ACC112 (cell line): ENCODE measurements at regions not wholly inside any gene's neighbourhood (a gene's known extent, or its start where the extent isn't known, plus 50 kb on each side); places are given as distances from the start of the nearest gene placed in this dataset.
"Not testable (repeated sequence)": the region's sequence is repeated elsewhere in the genome, so short reads cannot be mapped to it uniquely, and the experiment has no call there.

Experiments used
- H2AFZ ChIP-seq: fragments of 200-600 bp; sonication (generic); one replicate; pipeline ENCODE4 v1.6.0; 2017; ENCODE audit warnings: antibody characterized with exemption, low read length; ENCODE audit not compliant: unreplicated experiment
- H3K27ac ChIP-seq: fragments of 200-600 bp; sonication (generic); 2 replicates; pipeline ENCODE4 v1.5.1; 2014; ENCODE audit warnings: low read depth, mild to moderate bottlenecking, antibody characterized with exemption, low read length, moderate library complexity
- H3K27me3 ChIP-seq: fragments of 200-600 bp; sonication (generic); 2 replicates; pipeline ENCODE4 v1.6.1; 2014; ENCODE audit warnings: mild to moderate bottlenecking, antibody characterized with exemption, low read length, moderate library complexity, mixed read lengths; ENCODE audit not compliant: insufficient read depth
- H3K36me3 ChIP-seq: fragments of 200-600 bp; sonication (generic); 2 replicates; pipeline ENCODE4 v1.6.1; 2016; ENCODE audit warnings: mild to moderate bottlenecking, antibody characterized with exemption, low read length, moderate library complexity, mixed read lengths; ENCODE audit not compliant: insufficient read depth
- H3K4me1 ChIP-seq: fragments of 200-600 bp; sonication (generic); one replicate; pipeline ENCODE4 v1.6.1; 2016; ENCODE audit warnings: low read length, mixed read lengths; ENCODE audit not compliant: insufficient read depth, unreplicated experiment, control insufficient read depth
- H3K4me3 ChIP-seq: fragments of 200-600 bp; sonication (generic); 2 replicates; pipeline ENCODE4 v1.5.1; 2014; ENCODE audit warnings: mild to moderate bottlenecking, low read depth, low read length
- H3K79me2 ChIP-seq: fragments of 200-600 bp; sonication (generic); one replicate; pipeline ENCODE4 v1.6.0; 2016; ENCODE audit warnings: low read length; ENCODE audit not compliant: control insufficient read depth, unreplicated experiment, insufficient read depth

DNA sequence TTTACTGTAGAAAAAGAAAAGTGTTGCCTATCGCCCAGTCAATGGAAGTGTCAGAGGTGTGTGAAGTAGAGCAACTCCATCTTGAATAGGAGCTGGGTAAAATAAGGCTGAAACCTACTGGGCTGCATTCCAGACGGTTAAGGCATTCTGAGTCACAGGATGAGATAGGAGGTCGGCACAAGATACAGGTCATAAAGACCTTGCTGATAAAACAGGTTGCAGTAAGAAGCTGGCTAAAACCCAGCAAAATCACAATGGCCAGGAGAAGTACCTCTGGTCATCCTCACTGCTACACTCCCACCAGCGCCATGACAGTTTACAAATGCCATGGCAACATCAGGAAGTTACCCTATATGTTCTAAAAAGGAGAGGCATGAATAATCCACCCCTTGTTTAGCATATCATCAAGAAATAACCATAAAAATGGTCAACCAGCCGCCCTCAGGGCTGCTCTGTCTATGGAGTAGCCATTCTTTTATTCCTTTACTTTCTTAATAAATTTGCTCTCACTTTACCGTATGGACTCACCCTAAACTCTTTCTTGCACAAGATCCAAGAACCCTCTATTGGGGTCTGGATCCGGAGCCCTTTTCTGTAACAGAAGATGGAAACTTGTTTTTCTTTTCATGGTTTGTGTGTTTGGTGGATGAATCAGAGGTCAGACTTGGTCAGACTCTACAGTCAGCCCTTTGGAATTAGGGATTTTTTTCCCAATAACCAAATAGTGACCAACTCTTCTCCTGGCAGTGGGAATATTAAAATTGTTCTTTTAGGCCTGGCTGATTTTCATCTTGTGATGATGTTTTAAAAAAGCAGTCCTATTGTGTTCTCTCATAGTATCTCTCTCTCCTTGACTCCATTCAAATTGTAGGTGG, 252.9 kb upstream of the ACTBL2 start:
- H3K36me3 ChIP-seq, H3K27me3 ChIP-seq, H3K79me2 ChIP-seq: not testable (repeated sequence)
- Histone ChIP-seq H3K27ac (peak overlapping the region; percentile 94), H3K4me3 (peak overlapping the region; percentile 39; the same call in 1 of the 2 replicates), H3K4me1 (peaks cover 41% of the 10 kb centered on the region), H2AFZ (peak overlapping the region; percentile 7)

DNA sequence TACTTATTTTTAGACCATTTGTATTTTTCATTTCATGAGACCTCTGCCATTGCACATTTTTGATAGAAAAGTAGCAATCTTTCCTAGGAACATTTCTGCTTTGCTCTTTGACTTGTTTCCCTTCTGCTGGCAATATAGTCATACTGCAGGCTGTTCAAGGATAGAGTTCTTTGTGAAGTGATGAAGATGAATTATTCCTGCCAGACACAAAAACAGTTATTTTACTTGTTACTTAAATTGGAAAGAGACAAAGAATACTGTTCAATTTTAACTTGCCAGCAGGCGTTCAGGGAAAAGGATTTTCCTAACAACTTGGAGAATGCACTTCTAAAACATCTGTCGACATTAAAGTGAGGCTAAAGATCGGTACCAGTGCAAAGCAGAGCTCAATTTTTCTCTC, 251.7 kb upstream of the ACTBL2 start:
- Histone ChIP-seq H3K36me3 (no peaks in the 10 kb centered on the region), H3K27me3 (no peaks in the 10 kb centered on the region)

DNA sequence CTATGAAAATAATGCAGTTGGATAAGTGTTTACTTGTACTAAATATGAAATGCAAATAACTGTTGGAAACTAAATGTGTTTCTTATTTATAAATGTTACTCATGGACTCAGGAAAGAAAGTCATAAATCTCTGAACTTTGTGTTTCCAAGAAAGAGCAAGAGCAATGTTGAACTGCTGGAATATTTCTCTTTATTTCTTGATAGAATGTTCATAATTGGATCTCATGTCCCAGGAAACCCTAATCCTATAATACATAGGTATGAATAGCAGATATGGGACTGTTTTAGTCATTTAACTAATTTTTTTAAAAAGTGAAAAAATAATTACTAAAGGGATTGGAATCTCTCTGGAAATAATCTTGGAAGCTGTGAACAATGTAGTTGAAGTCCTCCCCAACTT, 245.0 kb upstream of the ACTBL2 start:
- no peaks in the 10 kb centered on the region for H3K4me1 ChIP-seq
- no peaks in the 10 kb centered on the region for H3K27me3 ChIP-seq
- no peak overlapping the region for H3K4me3 ChIP-seq
- H3K79me2 ChIP-seq, result no peaks in the 10 kb centered on the region
- H2AFZ ChIP-seq, result no peak overlapping the region
- no peak overlapping the region for H3K27ac ChIP-seq
- 0 out of 2 replicates have a peak, but pooled peaks cover 3% of the 10 kb centered on the region for H3K36me3 ChIP-seq

More for the DNA sequence above, 251.7 kb upstream of the ACTBL2 start:
- Histone ChIP-seq H3K4me1 (peaks cover 35% of the 10 kb centered on the region), H3K4me3 (no peak overlapping the region), H3K27ac (no peak overlapping the region), H2AFZ (peak overlapping the region; percentile 51), H3K79me2 (no peaks in the 10 kb centered on the region)

DNA sequence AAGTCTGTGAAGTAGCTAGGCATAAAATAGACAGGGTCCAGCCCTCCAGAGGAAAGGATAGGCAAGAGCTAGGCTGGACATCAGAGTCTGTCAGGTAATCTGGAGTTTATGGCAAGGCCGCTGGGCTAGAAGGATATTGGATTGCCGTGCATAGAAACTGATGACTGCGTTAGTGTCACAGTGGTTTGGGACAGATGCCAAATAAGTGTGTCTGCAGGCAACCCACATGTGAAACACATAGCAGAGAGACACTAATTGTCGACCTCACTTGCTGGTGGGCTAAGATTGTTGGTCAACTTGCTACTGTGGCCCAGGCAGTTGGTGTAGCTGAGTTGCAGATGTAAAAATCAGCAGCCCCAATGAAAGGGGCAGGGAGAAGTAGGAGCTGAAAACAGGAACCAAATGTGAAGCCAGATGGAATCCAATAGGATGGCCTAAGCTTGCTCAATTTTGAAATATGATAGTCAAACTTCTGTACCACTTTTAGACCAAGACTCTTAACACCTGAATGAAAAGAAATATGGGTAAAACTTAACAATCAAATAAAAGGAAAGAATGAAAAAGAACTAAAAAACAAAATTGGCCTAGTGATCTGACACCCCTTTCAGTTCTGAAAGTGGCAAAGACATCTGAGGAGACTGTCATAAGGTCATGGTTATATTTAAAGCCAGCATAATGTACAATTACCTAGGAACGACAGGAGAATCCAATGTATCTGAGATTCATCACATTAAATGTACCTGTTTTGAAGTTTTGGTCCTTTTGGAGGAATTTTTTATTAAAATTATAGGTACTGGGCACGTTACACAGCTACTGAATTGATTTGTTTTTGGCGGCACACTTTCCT, 243.3 kb upstream of the ACTBL2 start:
- Histone ChIP-seq H3K79me2 (no peaks in the 10 kb centered on the region), H3K27me3 (no peaks in the 10 kb centered on the region), H3K4me1 (no peaks in the 10 kb centered on the region), H3K36me3 (0 out of 2 replicates have a peak, but pooled peaks cover 3% of the 10 kb centered on the region), H2AFZ (no peak overlapping the region), H3K27ac (no peak overlapping the region), H3K4me3 (no peak overlapping the region)

DNA sequence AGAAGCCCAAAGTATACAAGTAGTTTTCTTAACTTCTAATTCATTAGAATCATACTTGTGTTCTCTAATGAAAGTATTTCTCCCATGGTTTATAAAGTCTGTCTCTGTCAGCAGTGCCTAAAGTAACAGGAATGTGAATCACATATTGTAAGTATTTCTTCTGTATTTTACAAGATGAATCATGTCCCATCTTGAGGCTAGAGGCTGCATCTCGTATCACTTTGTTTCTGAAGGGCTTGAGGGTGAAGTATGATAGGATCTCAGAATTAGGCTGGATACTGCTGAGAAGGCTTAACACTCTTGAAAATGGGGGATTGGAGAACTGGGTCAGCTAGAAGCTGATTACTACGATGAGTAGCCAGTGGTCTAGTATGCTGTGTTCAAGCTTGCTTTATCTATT, 242.2 kb upstream of the ACTBL2 start:
- Histone ChIP-seq H3K36me3 (0 out of 2 replicates have a peak, but pooled peaks cover 3% of the 10 kb centered on the region), H3K27ac (no peak overlapping the region), H2AFZ (peak overlapping the region; percentile 30), H3K4me3 (no peak overlapping the region), H3K4me1 (no peaks in the 10 kb centered on the region), H3K79me2 (no peaks in the 10 kb centered on the region), H3K27me3 (no peaks in the 10 kb centered on the region)

DNA sequence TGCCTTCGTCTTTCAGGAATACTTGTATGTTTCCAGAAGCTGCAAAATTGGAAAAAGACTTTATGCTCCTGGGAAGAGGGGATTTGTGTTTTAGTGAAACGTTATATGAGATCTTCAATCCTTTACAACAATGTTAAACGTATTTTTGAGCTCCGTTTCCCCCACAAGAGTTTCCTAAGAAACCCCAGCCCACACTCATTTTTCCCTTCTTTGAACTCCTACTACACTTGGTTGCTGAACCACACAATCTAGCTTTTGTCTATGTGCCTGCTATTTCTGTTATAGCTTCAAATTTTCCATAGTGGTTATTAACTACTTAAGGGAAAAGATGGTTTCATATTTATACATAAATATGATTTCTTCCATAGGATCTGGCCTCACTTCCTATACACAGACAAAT, 238.6 kb upstream of the ACTBL2 start:
- Histone ChIP-seq H3K4me3 (no peak overlapping the region), H3K27me3 (no peaks in the 10 kb centered on the region), H3K27ac (no peak overlapping the region), H2AFZ (no peak overlapping the region), H3K4me1 (peaks cover 13% of the 10 kb centered on the region), H3K79me2 (no peaks in the 10 kb centered on the region), H3K36me3 (no peaks in the 10 kb centered on the region)

DNA sequence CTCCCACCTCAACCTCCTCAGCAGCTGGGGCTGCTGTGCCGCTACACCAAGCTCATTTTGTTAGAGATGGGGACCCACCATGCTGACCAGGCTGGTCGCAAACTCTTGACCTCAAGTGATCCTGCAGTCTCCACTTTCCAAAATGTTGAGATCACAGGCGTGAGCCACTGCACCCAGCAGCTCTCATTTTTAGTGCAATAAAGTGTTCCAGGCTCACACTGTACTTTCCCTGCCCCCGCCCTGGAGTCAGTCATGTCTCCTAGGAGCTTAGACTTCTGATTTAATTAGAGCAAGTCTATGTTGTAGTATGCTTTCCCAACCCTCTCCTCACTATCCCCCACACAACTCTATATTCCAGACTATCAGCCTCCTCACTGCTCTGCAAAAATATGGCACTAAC, 238.0 kb upstream of the ACTBL2 start:
- Histone ChIP-seq H3K79me2 (no peaks in the 10 kb centered on the region), H3K4me1 (peaks cover 13% of the 10 kb centered on the region), H2AFZ (no peak overlapping the region), H3K27ac (no peak overlapping the region), H3K27me3 (no peaks in the 10 kb centered on the region), H3K4me3 (no peak overlapping the region), H3K36me3 (no peaks in the 10 kb centered on the region)

DNA sequence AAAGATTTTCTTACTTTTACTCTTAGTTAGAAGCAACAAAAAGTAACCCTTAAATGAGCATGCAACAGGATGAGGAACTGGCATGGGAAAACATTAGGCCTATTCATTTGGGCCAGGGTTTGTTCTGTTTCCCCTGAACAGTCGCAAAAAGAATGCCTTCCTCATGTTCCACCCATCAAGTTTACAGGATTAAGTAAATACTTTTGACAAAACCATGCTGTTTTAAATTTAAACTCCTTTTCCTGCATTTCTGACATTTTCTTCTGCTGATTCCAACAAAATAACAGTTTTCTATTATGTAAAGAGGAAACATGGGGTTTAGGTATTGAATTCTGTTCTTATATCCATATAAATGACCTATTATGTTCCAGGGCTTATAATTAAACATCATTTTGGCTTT, 236.6 kb upstream of the ACTBL2 start:
- Histone ChIP-seq H3K4me3 (no peak overlapping the region), H3K36me3 (no peaks in the 10 kb centered on the region), H2AFZ (no peak overlapping the region), H3K4me1 (peaks cover 13% of the 10 kb centered on the region), H3K27me3 (no peaks in the 10 kb centered on the region), H3K27ac (no peak overlapping the region), H3K79me2 (no peaks in the 10 kb centered on the region)

DNA sequence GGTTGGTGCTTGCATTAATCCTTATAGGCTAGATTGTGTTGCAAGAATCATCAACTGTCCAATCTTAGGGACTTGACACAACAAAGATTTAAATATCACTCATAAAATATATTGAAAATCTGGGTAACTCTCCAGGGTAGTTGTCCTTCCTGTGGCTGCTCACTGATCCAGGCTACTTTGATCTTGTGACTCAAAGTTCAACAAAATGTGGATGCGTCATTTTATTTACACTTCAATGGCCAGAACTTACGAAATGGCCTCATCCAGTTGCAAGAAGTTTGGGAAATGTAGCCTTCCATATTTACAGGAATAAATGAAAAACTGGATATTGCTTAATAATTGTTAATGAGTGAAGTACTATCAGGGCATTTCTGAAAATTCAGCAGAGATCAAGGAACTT, 235.5 kb upstream of the ACTBL2 start:
- no peak overlapping the region for H2AFZ ChIP-seq

DNA sequence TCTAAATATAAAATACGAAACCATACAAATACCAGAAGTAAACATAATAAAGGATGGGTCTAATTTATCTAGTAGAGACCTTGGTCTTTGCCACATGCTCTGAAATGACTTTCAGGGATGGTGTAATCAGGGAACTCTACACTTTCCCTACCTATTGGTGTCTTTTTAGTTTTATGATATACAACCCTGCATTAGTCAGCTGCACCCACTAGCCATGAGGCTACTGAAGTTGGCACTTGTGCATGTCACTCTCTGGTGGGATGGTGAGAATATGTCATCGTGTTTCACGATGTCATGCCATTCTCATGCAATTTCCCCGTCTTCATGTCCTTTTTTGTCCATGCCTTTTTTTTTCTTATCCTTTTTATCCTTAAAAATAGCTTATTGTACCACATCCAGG, 234.9 kb upstream of the ACTBL2 start:
- Histone ChIP-seq H3K27me3 (no peaks in the 10 kb centered on the region), H3K79me2 (no peaks in the 10 kb centered on the region), H3K36me3 (no peaks in the 10 kb centered on the region), H3K4me3 (no peak overlapping the region), H3K4me1 (peaks cover 13% of the 10 kb centered on the region), H2AFZ (no peak overlapping the region), H3K27ac (no peak overlapping the region)

More for the DNA sequence above, 235.5 kb upstream of the ACTBL2 start:
- Histone ChIP-seq H3K79me2 (no peaks in the 10 kb centered on the region), H3K4me1 (peaks cover 13% of the 10 kb centered on the region), H3K27me3 (no peaks in the 10 kb centered on the region), H3K36me3 (no peaks in the 10 kb centered on the region), H3K27ac (no peak overlapping the region), H3K4me3 (no peak overlapping the region)
